AG08396 (cell line): ENCODE measurements at regions not wholly inside any gene's neighbourhood (a gene's known extent, or its start where the extent isn't known, plus 50 kb on each side); places are given as distances from the start of the nearest gene placed in this dataset.
A peak's percentile ranks its signal among the peaks of the same experiment; 100 is the strongest.
"Not testable (repeated sequence)": the region's sequence is repeated elsewhere in the genome, so short reads cannot be mapped to it uniquely, and the experiment has no call there.

Experiments
- DNase-seq: peaks from one replicate; pipeline ENCODE4 v3.0.0; 2012; ENCODE audit warnings: low spot score, mixed read lengths

DNA sequence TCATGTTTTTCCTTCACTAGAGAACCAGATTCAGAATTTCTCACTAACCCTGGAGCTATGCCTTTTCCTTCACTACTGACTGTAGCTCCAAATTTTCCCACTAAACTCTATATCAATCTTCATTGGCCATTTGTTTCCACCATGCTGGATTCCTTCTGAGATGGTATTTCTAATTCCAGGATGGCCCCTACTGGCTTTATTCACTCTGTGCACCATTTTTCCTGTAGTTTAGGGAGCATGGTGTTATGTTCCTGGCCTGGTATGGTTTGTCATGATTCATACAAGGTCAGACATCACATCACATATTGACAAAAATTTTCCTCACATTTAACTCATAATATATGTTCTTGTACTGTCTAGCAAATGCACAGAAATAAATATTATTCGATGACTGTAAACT is 229.2 kb upstream of the TFPI start:
- DNase-seq, result no peak

DNA sequence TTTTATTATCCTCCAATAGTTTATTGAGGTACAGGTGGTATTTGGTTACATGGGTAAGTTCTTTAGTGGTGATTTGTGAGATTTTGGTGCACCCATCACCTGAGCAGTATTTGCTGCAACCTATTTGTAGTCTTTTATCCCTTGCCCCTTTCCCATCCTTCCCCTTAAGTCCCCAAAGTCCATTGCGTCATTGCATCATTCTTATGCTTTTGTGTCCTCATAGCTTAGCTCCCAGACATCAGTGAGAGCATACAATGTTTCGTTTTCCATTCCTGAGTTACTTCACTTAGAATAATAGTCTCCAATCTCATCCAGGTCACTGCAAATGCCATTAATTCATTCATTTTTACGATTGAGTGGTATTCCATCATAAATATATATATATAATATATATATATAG is 229.9 kb upstream of the TFPI start:
- not testable (repeated sequence) for DNase-seq

DNA sequence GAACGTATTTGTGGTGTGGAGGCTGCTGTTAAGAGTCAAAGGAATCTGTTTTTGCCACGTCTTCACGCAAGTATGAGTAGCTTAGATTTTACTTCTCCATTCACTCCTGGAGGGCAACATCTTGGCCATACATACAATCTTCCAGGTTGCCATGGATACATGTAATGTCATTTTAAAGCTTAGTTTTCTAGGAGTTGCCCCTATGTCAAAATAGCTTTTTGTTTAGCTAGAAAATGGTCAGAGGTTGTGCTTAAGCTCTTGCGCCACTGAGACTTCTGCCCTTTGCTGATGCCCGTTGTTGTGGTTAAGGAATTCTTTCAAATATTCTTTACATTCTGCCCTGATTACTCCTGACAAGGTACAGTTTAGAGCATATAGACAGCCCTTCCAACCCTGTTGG is 245.4 kb upstream of the TFPI start:
- DNase-seq, result no peak

DNA sequence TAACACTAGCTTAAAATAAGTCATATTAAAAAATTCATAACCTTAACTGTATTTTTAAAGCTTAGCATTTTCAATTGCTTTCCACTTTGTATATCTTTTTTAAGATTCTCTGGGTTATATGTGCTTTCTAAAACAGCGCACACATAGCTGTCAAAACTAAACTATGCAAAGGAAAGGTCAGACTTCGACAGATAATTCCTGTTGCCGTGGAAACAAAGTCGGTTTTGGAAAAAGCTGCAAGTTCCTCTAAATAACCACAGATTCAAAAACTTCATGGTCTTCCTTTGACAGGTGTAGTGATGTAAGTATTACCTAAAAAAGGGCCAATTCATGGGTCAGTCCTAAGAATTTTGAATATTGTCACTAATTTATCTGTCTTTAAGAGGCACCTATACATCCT is 249.6 kb upstream of the TFPI start:
- no peak for DNase-seq

DNA sequence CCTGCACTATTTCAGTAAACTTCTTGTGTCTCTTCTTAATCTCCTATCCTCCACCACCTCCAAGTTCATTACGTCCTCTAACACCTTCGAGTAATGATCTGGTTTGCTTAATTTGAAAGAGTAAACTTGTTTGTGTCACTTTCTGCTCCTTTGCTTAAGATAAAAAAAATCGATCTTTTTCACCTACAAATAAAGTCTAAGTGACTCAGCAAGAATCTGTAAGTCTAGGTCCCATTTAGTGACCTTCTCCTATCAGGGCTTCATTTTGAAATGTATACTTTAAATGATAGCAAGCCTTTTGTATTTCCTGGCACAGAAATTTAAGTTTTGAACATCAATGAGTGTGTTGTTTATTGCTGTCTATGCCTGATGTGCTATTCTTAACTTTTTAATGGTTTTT is 260.9 kb upstream of the TFPI start:
- no peak for DNase-seq

DNA sequence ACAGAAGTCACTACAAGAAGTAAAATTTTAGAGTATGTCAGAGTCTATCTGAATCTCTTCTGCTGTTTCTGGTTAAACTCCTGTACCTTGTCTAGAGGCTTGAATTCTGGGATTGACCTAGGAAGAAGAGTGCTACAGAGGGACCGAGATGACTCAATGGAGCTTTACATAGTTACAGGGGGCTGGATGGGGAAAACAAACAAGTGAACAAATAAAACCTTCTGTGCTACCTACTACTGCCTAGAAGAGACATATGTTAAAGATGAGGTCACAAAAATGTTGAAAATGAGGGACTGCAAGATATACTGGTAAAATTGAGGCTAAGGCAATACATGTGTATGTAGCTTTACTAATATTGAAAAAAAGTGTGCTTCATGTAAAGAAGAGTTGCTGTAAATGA is 265.4 kb upstream of the TFPI start:
- no peak for DNase-seq

DNA sequence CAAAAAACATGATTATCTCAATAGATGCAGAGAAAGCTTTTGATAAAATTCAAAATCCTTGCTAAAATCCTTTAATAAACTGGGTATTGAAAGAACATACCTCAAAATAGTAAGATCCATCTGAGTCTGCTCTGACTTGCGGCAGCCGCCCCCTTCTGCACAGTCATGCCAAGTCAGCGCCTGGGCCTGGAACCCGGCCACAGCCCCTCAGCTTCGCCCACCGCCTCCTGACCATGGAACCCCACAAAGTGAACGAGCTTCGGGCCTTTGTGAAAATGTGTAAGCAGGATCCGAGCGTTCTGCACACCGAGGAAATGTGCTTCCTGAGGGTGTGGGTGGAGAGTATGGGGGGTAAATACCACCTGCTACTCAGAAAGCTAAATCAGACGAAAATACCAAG is 270.9 kb upstream of the TFPI start:
- no peak for DNase-seq

DNA sequence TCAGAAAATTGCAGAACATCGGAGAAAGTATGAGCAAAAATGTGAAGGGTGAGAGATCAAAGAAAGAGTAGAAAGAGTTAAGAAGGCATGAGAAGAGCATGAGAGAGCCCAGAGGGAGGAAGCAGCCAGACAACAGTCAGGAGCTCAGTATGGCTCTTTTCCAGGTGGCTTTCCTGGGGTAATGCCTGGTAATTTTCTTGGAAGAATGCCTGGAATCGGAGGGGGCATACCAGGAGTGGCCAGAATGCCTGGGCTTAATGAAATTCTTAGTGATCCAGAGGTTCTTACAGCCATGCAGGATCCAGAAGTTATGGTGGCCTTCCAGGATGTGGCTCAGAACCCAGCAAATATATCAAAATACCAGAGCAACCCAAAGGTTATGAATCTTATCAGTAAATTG is 271.8 kb upstream of the TFPI start:
- no peak for DNase-seq

DNA sequence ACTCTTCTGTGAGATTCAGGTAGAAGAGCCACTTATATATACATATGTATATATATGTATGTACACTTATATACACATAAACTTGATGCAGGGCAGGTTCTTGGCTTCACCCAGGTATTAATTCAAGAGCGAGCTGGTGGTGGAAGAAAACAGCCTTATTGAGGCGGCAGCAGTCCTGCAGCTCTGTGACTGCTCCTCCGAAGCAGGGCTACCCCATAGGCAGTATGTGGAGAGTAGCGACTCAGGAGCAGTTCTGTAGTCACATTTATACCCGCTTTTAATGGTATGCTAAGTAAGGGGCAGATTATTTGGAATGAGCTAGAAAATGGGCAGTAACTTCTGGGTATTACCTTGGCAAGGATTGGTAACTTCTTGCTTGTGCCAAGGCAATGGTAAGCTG is 280.6 kb upstream of the TFPI start:
- DNase-seq, result no peak

DNA sequence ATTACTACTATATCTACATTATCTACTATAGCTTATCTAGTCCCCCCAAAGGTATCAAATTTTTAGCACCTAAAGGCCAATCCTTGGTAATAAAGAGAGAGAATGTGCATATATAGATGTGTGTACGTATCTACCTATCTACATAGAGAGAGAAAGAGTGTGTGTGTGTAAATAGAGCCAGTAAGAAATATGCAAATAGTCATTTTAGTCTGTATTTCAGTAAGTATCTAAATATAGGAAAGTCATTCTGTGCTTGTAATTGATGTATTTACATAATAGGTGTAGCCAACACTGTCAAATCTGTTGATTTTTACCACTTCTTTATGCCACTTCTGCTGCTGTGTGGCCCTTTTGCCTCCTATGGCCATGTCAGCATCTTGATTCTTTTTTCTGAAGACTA is 284.5 kb upstream of the TFPI start:
- DNase-seq, result no peak

DNA sequence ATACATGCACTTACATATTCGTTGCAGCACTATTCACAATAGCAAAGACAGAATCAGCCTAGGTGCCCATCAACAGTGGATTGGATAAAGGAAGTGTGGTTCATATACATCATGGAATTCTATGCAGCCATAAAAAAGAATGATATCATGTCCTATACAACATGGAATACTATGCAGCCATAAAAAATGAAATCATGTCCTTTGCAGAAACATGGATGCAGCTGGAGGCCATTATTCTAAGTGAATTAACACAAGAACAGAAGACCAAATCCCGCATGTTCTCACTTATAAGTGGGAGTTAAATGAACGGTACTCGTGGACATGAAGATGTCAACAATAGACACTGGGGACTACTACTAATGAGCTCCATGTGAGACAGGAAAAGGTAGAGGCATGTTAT is 288.1 kb upstream of the TFPI start:
- no peak for DNase-seq

DNA sequence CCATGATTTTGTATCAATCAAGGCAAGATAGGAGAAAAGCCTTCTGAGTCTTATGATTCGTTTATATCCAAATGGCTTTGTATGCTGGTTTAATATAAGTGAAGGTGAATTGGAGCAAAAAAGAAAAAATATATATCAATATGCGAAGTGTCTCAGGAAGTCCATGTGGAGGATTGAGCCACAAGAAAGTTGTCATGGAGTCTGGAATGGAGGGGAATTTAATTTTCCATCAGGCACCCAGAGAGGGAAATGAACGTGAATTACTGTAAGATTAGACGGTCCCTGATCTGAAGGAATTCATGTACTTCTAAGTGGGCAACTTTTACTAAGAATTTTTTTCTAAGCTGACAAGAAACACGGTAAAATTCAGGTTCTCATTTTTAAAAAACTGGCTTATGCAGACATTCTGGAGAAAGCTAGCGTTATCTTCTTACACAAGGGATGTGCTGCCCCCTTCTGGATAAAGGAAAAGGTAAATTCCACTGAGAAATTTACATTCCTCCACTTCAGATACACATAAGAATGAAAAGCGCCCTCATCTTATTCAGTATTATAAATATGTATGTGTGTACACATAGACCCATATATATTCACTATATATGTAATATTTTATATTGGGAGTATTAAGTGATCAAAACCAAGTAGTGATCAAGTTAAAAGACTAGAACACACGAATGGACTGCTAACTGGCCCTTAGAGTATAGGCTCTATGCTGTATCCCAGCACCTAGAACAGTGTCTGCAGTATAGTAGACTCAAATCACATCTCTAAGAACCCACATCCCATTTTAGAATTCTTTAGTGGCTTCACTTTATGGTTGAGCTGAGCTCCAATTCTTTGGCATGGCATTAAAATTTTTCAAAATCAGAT is 289.0 kb upstream of the TFPI start:
- peak; percentile 28 for DNase-seq

DNA sequence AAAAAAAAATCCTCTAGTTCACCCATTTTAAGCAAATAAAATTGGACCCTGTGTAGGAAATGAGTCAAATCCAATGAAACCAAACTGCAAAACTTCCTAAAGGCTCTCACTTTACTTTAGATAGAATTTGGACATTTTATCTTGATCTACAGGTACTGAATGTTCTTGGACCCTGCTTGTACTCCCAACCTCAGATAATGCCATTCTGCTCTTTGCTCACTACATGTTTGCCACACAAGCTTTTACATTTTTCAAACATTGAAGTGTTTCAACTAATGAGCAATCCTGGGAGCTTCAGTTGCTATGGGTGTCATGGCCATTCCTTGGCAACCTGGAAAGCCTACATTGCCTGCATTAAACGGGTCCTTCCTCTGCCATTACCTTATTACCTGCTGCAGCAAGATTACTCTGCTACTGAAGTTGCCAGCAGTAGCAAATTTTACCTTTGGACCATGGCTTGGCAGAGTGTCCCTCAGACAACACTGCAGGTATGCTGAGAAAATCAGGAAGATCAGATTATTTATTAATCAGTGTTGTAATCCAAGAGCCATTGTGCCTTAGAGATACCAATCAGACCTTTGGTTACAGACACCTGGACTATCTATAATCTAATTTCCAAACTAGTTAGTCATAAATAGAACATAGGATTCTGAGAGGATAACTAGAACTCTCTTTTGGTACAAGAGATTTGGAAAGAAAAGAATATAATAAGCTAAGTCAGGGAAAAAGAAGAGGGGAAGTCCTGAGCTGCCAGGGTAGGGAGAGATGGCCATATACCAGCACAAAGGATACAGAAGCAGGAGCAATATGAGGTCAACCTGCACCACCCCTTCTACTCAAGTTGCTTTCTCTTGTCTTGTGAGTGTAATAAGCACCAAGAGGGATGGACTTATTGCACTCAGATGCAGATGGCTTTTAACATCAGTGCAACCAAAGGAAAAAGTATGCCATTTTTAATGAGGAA is 293.3 kb upstream of the TFPI start:
- no peak for DNase-seq

DNA sequence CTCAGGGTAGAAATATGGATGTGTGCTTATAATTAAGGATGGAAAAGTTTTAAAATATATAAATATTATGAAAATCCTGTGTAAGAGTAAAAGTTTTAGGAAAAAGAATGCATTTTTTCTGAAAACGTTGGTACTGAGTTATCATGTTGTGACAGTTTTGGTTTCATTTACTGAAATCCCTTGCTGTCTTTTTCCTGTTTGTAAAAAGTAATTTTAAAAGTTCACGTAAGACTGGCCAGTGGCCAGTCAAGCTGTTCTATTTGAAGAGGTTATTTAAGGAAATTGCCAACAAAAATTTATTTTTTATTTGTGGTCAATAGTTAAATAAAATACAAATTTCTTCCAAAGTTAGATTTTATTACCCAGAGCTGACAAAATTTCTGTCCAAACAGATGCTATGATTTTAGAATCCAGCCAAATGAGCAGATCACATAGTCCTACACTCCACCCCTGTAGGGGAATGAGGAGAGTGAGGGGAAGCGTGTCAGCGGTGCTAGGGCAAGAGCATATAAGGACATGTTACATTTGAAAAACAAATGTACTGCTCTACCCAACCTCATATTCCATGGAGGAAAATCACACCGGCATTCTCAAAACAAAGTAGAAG is 297.8 kb upstream of the TFPI start:
- no peak for DNase-seq

DNA sequence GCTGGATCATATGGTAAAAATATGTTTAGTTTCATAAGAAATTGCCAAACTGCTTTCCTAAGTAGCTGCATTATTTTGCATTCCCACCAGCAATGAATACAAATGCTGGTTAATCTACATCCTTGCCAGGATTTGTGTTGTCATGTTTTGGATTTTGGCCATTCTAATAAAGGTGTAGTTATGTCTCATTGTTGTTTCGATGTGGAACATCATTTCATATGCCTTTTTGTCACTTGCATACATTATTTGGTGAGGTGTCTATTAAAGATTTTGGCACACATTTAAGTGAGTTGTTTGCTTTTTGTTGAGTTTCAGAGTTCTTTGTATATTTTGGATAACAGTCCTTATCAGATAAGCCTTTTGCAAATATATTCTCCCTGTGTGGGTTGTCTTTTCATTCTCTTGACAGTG is 299.2 kb upstream of the TFPI start:
- no peak for DNase-seq

DNA sequence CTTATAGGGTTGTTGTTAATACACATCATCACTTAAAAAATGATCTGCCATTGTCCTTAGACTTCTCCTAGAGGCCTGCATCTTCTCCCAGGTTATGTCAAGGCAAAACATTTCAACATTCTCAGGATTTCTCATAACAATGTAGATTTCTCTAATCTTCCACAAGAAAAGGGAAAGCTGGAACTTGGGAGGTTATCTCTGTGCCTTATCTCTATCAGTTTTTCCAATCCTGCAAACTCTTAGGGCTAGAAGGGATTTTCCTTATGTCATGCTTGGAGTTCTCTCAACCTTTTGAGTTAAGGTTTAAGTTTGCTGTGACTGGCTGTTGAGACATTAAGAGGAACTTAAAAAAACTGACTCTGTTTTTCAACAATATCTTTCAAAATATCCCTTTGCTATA is 300.6 kb upstream of the TFPI start:
- DNase-seq, result no peak

DNA sequence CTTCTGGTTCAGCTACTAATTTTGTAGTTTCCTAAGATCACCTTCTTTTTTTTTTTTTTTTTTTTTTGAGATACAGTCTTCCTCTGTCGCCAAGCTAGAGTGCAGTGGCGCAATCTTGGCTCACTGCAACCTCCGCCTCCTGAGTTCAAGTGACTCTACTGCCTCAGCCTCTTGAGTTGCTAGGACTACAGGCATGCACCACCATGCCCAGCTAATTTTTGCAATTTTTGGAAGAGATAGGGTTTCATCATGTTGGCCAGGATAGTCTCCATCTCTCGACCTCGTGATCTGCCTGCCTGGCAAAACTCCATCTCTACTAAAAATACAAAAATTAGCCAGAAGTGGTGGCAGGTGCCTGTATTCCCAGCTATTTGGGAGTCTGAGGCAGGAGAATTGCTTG is 301.5 kb upstream of the TFPI start:
- no peak for DNase-seq

DNA sequence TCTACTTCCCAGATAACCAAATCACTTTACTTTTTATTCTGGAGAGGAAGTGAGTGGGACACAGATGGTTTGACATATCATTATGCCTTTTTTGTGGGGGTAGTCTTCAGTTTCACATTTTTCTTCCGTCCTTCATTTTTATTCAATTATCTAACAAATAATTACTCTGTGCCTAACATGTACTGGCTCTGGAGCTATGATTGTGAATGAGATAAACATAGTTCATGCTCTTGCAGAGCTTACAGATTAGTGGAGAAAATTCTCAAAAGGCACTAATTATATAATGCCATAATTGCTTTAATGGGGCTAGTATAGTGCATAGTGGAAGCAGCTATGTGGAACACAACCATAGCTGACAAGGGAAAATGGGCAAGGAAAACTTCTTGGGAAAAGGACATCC is 303.6 kb upstream of the TFPI start:
- DNase-seq, result no peak

DNA sequence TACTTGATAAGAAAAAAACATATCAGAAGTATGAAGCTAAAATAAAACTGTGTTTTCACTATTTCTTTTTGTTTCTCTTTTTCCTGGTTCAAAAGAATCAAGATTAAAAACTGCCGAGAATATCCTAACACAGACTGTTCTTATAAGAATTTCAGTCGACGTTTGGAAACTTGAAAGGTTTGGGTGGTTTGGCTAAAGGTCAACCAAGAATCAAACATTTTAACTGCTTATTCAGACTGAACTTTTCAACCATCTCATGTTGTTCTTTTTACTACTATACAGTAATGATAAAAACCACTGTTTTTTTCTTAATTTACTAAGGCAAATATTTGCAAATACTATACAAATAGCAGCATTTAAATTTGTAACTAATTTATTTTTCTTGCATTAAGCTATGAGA is 308.5 kb upstream of the TFPI start:
- no peak for DNase-seq

DNA sequence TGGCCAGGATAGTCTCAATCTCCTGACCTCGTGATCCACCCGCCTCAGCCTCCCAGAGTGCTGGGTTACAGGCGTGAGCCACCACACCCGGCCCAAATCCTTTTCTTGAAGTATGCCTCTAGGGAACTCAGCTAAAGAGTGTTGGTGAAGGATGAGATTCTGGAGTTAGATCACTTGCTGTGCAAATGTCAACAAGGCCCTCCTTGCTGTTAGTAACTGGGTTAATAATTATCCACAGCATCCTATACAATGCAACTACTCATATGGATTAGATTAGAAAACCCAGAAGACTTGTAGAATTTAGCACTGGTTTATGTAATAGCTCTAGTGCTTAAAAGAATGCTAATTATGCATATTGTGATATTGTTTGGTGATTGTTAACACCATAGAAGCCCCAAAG is 310.8 kb upstream of the TFPI start:
- DNase-seq, result no peak

DNA sequence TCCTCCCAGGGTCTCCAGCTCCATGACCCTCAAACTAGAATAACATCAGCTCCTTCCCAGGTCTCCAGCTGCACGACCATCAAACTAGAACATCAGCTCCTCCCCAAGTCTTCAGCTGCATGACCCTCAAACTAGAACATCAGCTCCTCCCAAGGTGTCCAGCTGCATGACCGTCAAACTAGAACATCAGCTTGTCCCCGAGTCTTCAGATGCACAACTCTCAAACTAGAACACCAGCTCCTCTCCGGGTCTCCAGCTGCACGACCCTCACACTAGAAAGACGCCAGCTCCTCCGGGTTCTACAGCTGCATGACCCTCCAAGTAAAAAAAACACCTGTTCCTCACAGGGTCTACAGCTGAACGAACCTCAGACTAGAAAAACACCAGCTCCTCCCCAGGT is 312.9 kb upstream of the TFPI start:
- DNase-seq, result no peak

DNA sequence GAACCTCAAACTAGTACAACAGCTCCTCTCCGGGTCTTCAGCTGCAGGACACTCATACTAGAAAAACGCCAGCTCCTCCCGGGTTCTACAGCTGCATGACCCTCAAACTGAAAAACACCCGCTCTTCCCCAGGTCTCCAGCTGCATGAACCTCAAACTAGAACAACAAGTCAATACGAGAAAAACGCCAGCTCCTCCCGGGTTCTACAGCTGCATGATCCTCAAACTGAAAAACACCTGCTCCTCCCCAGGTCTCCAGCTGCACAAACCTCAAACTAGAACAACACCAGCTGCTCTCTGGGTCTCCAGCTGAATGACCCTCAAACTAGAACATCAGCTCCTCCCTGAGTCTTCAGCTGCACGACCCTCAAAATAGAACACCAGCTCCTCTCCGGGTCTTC is 315.0 kb upstream of the TFPI start:
- no peak for DNase-seq

DNA sequence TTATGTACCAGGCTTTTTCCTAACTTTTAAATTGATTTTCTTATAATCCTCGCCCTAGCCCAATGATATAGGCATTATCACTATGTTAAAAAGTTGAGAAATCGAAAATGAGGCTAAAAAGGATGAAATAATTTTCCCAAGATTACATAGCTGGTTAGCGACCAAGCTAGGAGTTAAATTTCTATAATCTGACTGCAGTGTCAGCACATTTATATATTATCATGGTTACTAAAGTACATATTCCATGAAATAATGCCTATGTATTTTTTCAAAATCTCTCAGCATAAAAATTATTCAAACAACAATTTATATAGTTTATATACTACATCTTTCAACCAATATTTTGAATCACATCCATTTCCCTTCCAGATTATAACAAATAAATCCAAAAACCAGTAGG is 317.3 kb upstream of the TFPI start:
- DNase-seq, result no peak
